B cell (primary cell): ENCODE measurements at regions not wholly inside any gene's neighbourhood (a gene's known extent, or its start where the extent isn't known, plus 50 kb on each side); places are given as distances from the start of the nearest gene placed in this dataset.

Experiments
- EZH2 ChIP-seq: IDR thresholded peaks from 2 replicates; pipeline ENCODE4 v1.6.1; 2012; ENCODE audit warnings: borderline replicate concordance, low read depth, mild to moderate bottlenecking, moderate library complexity, low read length; ENCODE audit not compliant: insufficient read depth, poor library complexity, severe bottlenecking
- TF ChIP-seq, protein P1 (sequence below): fragments of 200-600 bp; IDR thresholded peaks from one replicate; pipeline ENCODE4 v1.8.0; 2022; ENCODE audit warnings: antibody characterized with exemption, mild to moderate bottlenecking

DNA sequence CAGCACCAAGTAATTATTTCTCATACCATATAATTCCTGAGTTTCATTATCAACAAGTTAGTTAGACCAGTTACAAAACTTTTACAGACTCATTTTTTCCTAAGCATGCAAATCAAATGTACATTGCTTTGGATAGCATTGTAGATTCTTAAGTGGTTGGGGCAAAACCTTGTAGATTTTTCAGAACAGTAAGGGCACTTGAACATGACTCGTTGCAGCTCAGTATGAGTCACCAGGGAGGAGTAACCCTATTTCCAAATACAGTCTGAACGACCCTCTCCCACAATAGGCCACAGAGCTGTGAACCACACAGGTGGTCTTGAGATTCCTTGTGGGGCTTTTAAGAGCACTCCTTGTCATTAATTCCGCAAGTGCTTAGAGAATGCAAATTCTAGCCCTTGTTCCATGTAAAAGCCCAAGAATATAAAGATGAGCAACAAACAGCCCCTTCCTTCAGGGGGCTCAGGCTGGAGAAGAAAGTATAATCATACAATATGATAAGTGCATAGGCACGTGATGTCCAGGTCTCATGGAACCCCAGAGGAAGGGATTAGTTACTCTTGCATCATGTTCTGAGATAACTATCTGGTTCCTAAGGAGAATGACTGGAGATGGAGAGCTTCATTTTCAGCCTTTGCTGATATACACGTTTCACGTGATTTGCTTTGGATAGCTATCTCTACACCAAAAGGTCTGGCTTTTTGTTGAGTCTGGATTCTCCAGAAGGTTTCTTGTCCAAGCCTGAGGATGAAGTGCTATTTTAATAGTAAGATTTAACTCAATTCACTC lies 295.7 kb downstream of the KCNN2 start:
- TF ChIP-seq, protein P1, sequence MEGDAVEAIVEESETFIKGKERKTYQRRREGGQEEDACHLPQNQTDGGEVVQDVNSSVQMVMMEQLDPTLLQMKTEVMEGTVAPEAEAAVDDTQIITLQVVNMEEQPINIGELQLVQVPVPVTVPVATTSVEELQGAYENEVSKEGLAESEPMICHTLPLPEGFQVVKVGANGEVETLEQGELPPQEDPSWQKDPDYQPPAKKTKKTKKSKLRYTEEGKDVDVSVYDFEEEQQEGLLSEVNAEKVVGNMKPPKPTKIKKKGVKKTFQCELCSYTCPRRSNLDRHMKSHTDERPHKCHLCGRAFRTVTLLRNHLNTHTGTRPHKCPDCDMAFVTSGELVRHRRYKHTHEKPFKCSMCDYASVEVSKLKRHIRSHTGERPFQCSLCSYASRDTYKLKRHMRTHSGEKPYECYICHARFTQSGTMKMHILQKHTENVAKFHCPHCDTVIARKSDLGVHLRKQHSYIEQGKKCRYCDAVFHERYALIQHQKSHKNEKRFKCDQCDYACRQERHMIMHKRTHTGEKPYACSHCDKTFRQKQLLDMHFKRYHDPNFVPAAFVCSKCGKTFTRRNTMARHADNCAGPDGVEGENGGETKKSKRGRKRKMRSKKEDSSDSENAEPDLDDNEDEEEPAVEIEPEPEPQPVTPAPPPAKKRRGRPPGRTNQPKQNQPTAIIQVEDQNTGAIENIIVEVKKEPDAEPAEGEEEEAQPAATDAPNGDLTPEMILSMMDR: no peak
- TF ChIP-seq EZH2: no peak
